IPS-18a (cell line): ENCODE measurements at regions not wholly inside any gene's neighbourhood (a gene's known extent, or its start where the extent isn't known, plus 50 kb on each side); places are given as distances from the start of the nearest gene placed in this dataset.

Experiments
- H3K27ac ChIP-seq: one replicate; pipeline ENCODE4 v1.5.1; 2013; ENCODE audit warnings: low read length
- H3K27me3 ChIP-seq: one replicate; pipeline ENCODE4 v1.6.1; 2013; ENCODE audit warnings: mild to moderate bottlenecking, low read length; ENCODE audit not compliant: control insufficient read depth, insufficient read depth
- H3K36me3 ChIP-seq: one replicate; pipeline ENCODE4 v1.6.1; 2013; ENCODE audit warnings: low read depth, low read length; ENCODE audit not compliant: control insufficient read depth
- H3K4me1 ChIP-seq: one replicate; pipeline ENCODE4 v1.6.1; 2013; ENCODE audit warnings: low read depth, low read length; ENCODE audit not compliant: control insufficient read depth
- H3K4me3 ChIP-seq: one replicate; pipeline ENCODE4 v1.5.1; 2013; ENCODE audit warnings: low read length
- H3K9ac ChIP-seq: one replicate; pipeline ENCODE4 v1.6.1; 2013; ENCODE audit warnings: mild to moderate bottlenecking, low read length, moderate library complexity
- H3K9me3 ChIP-seq: one replicate; pipeline ENCODE4 v1.6.1; 2013; ENCODE audit warnings: low read depth, low read length; ENCODE audit not compliant: control insufficient read depth

DNA sequence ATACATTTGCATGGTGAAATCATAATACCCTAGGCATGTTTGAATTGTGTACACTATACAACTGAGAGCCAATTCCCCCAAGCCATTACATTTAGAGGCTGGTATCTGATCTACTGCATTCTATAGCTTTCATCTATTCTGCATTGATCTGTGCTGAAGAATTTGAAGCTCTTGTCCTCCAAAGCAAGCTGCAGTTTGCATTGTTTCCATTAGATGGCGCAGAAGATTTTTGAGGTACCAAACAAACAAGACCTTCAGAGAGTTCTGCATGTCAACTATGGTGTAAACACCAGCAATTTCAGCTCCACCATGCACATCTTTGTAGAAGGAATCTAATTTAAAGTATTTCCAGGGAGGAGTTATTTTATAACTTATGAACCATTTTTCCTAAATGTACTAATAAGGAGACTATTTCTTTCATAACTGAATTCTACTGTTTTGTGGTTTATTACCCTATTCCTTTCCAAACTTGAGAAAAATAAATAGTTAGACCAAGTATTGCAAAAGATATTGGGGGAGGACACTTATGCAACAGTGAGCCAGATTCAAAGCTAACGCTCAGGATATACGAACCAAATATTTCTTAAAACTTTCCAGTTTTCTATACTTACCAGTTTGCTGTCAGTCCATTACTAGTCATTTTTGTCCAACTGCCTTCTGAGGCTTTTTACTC lies 761.8 kb upstream of the ACVR2A start:
- Histone ChIP-seq H3K9ac (no peak overlapping the region), H3K27ac (no peak overlapping the region), H3K36me3 (no peaks in the 10 kb centered on the region), H3K27me3 (no peaks in the 10 kb centered on the region), H3K9me3 (no peaks in the 10 kb centered on the region), H3K4me3 (no peak overlapping the region), H3K4me1 (no peaks in the 10 kb centered on the region)

DNA sequence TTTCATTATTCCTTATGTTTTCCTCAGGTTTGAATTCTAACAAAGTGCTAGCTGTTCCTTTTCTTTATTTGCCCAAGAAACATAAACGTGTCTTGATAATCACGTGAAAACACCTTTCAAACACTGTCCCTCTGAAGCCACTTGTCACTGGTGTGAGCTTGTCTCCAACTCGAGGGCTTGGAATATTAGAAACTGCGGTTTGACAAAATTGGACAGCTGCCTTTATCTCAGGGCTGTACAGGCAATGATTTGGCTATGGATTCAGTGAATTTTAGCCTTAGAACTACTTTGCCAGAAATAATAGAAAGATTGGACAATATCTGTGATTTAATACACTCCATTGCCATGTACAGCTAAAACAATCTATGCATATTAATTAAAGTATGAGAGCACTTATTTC lies 763.0 kb upstream of the ACVR2A start:
- Histone ChIP-seq H3K27me3 (no peaks in the 10 kb centered on the region), H3K9ac (no peak overlapping the region), H3K9me3 (no peaks in the 10 kb centered on the region), H3K4me1 (no peaks in the 10 kb centered on the region), H3K36me3 (no peaks in the 10 kb centered on the region), H3K27ac (no peak overlapping the region), H3K4me3 (no peak overlapping the region)

DNA sequence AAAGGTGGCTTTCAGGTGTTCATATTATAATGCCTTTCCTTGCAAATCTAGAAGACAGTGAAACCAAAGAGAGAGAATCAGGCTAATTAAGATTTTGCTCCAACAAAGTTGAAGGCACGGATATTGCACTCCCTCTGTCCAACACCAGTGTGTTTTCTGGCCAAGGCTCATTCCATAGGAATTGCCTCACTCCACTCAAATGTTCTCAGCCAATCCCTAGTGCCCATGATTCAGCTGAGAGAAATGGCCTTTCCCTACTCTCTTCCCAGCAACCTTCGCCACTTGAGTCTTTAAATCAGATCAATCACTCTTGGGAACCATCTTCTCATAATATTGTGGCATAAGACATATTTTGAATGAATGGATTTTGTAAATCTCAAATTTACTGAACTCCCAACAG lies 768.2 kb upstream of the ACVR2A start:
- no peak overlapping the region for H3K27ac ChIP-seq
- H3K36me3 ChIP-seq = no peaks in the 10 kb centered on the region
- no peak overlapping the region for H3K9ac ChIP-seq

DNA sequence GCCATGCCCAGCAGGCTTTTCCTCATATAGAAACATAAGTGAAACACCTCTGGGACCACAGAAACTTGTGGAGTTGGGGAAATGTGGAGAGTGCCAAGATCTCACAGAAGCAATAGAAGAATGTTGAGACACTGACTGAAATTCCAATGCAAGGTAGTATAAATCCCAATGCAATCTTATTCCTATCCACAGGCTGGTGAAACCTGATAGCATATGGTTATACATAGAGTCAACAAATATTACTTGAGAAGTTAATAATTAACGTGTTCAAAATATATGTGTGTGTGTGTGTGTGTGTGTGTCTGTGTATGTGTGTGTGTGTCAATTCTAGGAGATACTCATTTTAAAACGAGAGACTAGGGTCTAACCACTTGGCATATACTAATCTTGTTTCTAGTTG lies 776.8 kb upstream of the ACVR2A start:
- Histone ChIP-seq H3K36me3 (no peaks in the 10 kb centered on the region), H3K9ac (no peak overlapping the region), H3K9me3 (no peaks in the 10 kb centered on the region), H3K27me3 (no peaks in the 10 kb centered on the region), H3K4me1 (no peaks in the 10 kb centered on the region), H3K4me3 (no peak overlapping the region), H3K27ac (no peak overlapping the region)

More for the DNA sequence above, 768.2 kb upstream of the ACVR2A start:
- H3K27me3 ChIP-seq = no peaks in the 10 kb centered on the region
- H3K4me3 ChIP-seq = no peak overlapping the region
- no peaks in the 10 kb centered on the region for H3K9me3 ChIP-seq
- H3K4me1 ChIP-seq = no peaks in the 10 kb centered on the region

DNA sequence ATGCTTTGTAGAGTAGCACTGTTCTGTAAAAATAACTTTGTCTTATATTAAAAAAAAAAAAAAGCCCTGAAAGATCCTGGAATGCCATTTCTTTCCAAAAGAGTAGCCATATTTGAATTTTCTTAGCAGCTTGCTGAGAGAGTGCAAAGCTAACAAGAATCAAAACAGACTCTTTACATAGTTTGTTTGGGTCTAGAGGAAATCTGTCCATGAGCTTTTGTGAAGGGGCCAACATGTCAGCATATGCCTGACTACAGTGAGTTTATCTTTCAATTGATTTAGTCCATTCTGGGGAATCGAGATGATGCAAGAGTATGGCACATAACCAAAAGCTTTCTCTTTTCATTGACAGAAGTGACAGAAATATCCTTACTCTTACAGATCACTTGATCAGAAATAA lies 777.7 kb upstream of the ACVR2A start:
- Histone ChIP-seq H3K4me3 (no peak overlapping the region), H3K4me1 (no peaks in the 10 kb centered on the region), H3K36me3 (no peaks in the 10 kb centered on the region)

DNA sequence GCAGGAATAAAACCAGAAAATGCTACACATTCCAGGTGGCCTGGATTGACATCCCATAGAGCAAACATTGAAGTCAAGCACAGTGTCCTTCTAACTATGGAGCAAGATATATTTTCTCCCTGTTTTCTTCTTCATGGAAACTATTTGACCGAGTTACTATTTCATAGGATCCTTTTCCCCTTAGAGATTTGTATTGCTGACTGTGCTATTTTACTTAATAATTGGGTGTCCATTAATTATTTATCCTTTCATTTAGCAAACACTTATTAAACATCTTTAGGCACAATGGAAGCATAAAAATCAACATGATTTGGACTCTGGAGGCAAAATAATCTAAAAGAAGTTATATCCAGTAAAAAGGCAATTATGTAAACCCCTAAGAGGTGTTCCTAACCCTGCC lies 782.8 kb upstream of the ACVR2A start:
- H3K9me3 ChIP-seq = no peaks in the 10 kb centered on the region
- no peak overlapping the region for H3K4me3 ChIP-seq
- no peaks in the 10 kb centered on the region for H3K27me3 ChIP-seq
- H3K36me3 ChIP-seq = no peaks in the 10 kb centered on the region
- H3K4me1 ChIP-seq = peaks cover 18% of the 10 kb centered on the region
- no peak overlapping the region for H3K9ac ChIP-seq
- no peak overlapping the region for H3K27ac ChIP-seq

More for the DNA sequence above, 777.7 kb upstream of the ACVR2A start:
- Histone ChIP-seq H3K9ac (no peak overlapping the region), H3K27ac (no peak overlapping the region), H3K27me3 (no peaks in the 10 kb centered on the region), H3K9me3 (no peaks in the 10 kb centered on the region)

DNA sequence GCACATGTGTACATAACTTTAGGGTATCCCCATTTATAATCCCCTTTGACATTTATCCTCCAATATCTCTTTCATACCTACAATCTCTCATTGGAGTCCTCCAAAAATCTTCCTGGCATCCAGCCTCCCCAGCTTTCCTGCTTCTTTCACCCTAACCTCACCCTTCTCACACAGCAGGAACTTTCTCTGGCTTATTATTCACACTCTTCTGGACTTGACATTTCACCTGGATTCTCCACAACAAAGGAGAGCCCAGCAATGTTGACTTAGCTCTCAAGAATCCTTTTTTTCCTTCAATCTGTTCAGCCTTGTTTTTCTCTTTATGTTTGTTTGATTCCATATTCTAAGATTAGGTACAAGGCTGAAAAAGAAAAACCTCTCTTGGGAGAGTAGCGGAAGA lies 783.6 kb upstream of the ACVR2A start:
- Histone ChIP-seq H3K4me3 (no peak overlapping the region), H3K9me3 (no peaks in the 10 kb centered on the region), H3K9ac (no peak overlapping the region), H3K27me3 (no peaks in the 10 kb centered on the region), H3K4me1 (peaks cover 18% of the 10 kb centered on the region), H3K36me3 (no peaks in the 10 kb centered on the region), H3K27ac (no peak overlapping the region)

DNA sequence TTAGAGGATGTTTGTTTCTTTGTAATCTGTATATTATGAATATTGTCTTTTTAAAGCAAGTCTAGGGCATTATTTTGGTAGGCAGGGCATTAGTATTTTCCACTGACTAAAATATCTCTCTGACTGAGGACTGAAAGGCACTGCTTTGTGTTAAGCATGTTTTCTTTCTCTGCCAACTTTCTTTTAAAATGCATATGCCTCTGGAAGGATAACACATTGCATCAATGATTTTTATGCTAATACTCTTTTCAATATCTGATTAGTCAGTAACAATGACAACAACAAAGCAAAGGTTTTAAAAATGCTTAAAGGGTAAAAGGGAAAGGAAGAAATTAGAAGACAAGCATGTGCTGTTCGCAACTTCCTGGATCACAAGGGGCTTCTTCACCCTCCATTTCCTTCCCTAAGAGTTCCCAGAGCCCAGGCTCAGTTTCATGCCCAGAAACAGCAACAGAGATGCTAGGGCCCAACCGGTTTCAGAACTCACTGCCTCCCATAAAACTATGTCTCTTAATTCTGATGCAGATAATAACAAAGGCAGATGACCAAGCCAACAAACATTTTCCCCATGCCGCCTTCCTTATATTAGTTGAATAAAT lies 786.8 kb upstream of the ACVR2A start:
- no peaks in the 10 kb centered on the region for H3K27me3 ChIP-seq
- H3K4me3 ChIP-seq = no peak overlapping the region
- H3K27ac ChIP-seq = no peak overlapping the region
- peaks cover 18% of the 10 kb centered on the region for H3K4me1 ChIP-seq
- no peaks in the 10 kb centered on the region for H3K36me3 ChIP-seq
- no peaks in the 10 kb centered on the region for H3K9me3 ChIP-seq
- H3K9ac ChIP-seq = no peak overlapping the region

DNA sequence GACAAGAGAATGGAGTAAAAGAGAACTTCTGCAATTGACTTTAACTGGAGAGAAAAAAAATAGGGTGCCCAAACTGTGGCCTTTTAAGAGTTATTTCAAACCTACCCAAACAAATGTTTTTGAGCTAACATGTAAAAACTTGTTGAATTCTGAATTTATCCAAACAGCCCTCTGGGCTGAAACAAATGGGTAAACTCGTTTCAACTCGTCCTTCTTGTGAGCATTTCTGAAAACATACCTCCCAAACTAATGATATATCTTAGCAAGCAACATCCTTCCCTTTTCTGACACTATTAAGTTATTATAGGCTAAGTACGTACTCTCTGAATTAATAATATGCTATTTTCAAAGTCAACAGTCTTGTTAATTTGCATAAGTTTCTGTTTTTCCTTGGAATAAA lies 793.0 kb upstream of the ACVR2A start:
- Histone ChIP-seq H3K9me3 (no peaks in the 10 kb centered on the region), H3K36me3 (no peaks in the 10 kb centered on the region), H3K27ac (no peak overlapping the region), H3K4me1 (peaks cover 6% of the 10 kb centered on the region), H3K4me3 (no peak overlapping the region), H3K27me3 (no peaks in the 10 kb centered on the region), H3K9ac (no peak overlapping the region)

DNA sequence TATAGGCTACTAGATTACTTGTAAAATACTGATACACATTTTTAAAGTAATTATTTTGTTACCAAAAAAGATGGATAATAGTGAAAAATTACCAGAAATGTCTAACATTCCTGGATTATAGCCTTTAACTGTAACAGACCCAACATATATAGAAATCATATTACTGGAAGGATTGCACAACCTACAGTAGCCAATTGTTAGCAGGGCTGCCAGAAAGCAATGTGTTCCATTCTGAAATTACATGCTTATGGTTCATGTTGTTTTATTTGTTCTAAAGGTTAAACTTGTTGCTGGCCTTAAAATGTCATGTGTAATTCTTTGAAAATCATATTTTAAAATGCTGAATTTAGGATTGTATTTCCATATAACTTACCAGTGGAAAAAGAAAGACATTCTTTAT lies 793.6 kb upstream of the ACVR2A start:
- Histone ChIP-seq H3K4me3 (no peak overlapping the region), H3K36me3 (no peaks in the 10 kb centered on the region), H3K4me1 (peaks cover 10% of the 10 kb centered on the region), H3K9ac (no peak overlapping the region), H3K27me3 (no peaks in the 10 kb centered on the region), H3K9me3 (no peaks in the 10 kb centered on the region), H3K27ac (no peak overlapping the region)

DNA sequence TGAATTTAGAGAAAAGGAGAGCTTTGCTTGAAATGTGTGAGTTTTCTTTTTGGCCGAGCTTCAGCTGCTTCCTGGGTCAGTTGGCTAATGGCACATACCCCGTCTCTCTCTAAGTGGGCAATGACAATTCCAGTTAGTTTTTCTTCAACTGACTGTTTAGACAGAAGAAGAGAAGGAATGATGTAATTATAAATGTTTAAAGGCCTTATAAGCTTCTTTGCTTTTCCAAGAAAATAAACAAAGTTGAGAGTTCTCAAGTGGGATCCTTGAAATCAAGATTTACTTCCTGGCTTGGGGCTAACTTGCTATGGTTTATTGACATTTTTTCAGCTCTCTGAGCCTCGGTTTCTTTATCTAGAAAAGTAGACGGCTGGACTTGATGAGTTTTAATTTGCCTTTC lies 794.9 kb upstream of the ACVR2A start:
- Histone ChIP-seq H3K27me3 (no peaks in the 10 kb centered on the region), H3K4me1 (peaks cover 18% of the 10 kb centered on the region), H3K9ac (no peak overlapping the region), H3K27ac (no peak overlapping the region), H3K36me3 (no peaks in the 10 kb centered on the region), H3K9me3 (no peaks in the 10 kb centered on the region), H3K4me3 (no peak overlapping the region)

DNA sequence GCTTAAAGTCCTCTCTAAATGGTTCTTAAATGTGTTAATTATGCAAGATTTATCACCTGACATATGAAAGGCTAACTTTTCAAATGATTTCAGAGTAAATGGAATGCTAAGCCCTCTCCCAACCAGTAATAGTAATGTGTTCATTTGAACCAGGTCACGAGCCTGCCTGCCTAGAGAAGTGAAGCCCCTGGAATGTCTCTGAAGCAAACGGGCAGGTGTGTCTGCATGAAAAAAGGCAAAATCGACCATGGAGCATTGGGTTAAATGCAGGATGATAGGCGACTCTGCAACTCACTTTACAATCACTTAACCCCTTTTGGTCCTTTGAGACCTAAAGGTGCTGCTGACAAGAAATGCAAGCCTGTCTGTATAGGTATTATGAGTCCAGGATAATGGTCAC lies 798.4 kb upstream of the ACVR2A start:
- no peak overlapping the region for H3K27ac ChIP-seq
- H3K4me3 ChIP-seq = no peak overlapping the region
- H3K9me3 ChIP-seq = no peaks in the 10 kb centered on the region
- H3K36me3 ChIP-seq = no peaks in the 10 kb centered on the region
- no peak overlapping the region for H3K9ac ChIP-seq
- H3K4me1 ChIP-seq = peaks cover 18% of the 10 kb centered on the region
- no peaks in the 10 kb centered on the region for H3K27me3 ChIP-seq
